Body of pancreas (tissue), 4 donors: ENCODE measurements at regions not wholly inside any gene's neighbourhood (a gene's known extent, or its start where the extent isn't known, plus 50 kb on each side); places are given as distances from the start of the nearest gene placed in this dataset.

ENCODE experiments used
- ATAC-seq: fragments of 150-250 bp; one replicate; pipeline ENCODE4 v1.9.1; 2016
- DNase-seq, 4 donors: peaks; one replicate each; pipeline ENCODE4 v3.0.0-alpha.2; 2019
- H3K27ac ChIP-seq, 4 donors: fragments of 200-600 bp; sonication (generic); 1 replicate in 3 of 4; 2 replicates in 1 of 4; pipeline versions ENCODE4 v1.5.1 to v1.6.1; 2016 to 2019; ENCODE audit warnings: mild to moderate bottlenecking in 1 of 4, mixed read lengths in 1 of 4, moderate library complexity in 1 of 4
- H3K27me3 ChIP-seq, 2 donors: fragments of 200-600 bp; sonication (generic); one replicate each; pipeline ENCODE4 v1.6.0; 2016; ENCODE audit warnings: mild to moderate bottlenecking in 1 of 2
- H3K36me3 ChIP-seq, 2 donors: fragments of 200-600 bp; sonication (generic); replicated peaks in 1 of 2; 2 replicates each; pipeline ENCODE4 v1.5.1; 2016; ENCODE audit warnings: low read depth in 2 of 2; ENCODE audit not compliant: insufficient read depth in 1 of 2
- H3K4me1 ChIP-seq: fragments of 200-600 bp; sonication (generic); one replicate; pipeline ENCODE4 v1.6.0; 2016
- H3K4me3 ChIP-seq, 2 donors: fragments of 200-600 bp; sonication (generic); 1 replicate in 1 of 2; 2 replicates in 1 of 2; pipeline ENCODE4 v1.5.1; 2016 to 2019
- H3K9me3 ChIP-seq, 3 donors: fragments of 200-600 bp; sonication (generic); 1 replicate in 2 of 3; 2 replicates in 1 of 3; pipeline ENCODE4 v1.5.1; 2016
- CTCF ChIP-seq, 7 experiments: fragments of 450-650 bp in 4 of 7; fragments of 200-600 bp in 3 of 7; sonication (generic) in 3 of 7; IDR thresholded peaks; one replicate each; pipeline ENCODE4 v1.5.1; 2016 to 2019; ENCODE audit warnings: antibody characterized with exemption in 7 of 7
- POLR2A ChIP-seq, 3 donors: fragments of 450-650 bp; IDR thresholded peaks; one replicate each; pipeline ENCODE4 v1.6.1; 2016; ENCODE audit warnings: antibody characterized with exemption in 3 of 3, mild to moderate bottlenecking in 2 of 3
- WGBS, 2 donors: methylation state at CpG; one replicate each; pipeline ENCODE4 v1.1.5; 2017; 5-methylcytosine and 5-hydroxymethylcytosine counted together
- intact Hi-C: fragments of 100-400 bp; cut with DNase I; formaldehyde crosslinking; loops from one replicate; pipeline ENCODE4 v1.15.1; 2023

GRCh38 chr17:77898521-77899434, 59.7 kb upstream of the TNRC6C start:
- Histone ChIP-seq H3K27me3 (no peaks in the 10 kb centered on the region), H3K27ac (no peak overlapping the region), H3K4me3 (no peak overlapping the region), H3K4me1 (no peaks in the 10 kb centered on the region), H3K9me3 (no peaks in the 10 kb centered on the region), H3K36me3 (no peaks in the 10 kb centered on the region)
- no peak for TF ChIP-seq CTCF (IDR thresholded peaks at IDR 0.05)
- no peak for TF ChIP-seq POLR2A (IDR thresholded peaks at IDR 0.05)
- ATAC-seq = no peak
- intact Hi-C loops = no loop called here
- DNase-seq = no peak
- 62 to 63% methylated on average over 9 to 18 of the region's 18 CpGs for WGBS, 2 donors

GRCh38 chr17:77899498-77899897, 59.0 kb upstream of the TNRC6C start:
- Histone ChIP-seq H3K4me1 (no peaks in the 10 kb centered on the region), H3K4me3 (no peak overlapping the region), H3K36me3 (no peaks in the 10 kb centered on the region), H3K27me3 (no peaks in the 10 kb centered on the region), H3K27ac (no peak overlapping the region), H3K9me3 (no peaks in the 10 kb centered on the region)
- ATAC-seq = no peak
- WGBS, 2 donors = 58 to 74% methylated on average over 7 of the region's 7 CpGs
- DNase-seq = no peak
- intact Hi-C loops = no loop called here
- no peak for TF ChIP-seq CTCF (IDR thresholded peaks at IDR 0.05)
- TF ChIP-seq POLR2A (IDR thresholded peaks at IDR 0.05) = no peak

- Histone ChIP-seq H3K9me3 (no peaks in the 10 kb centered on the region), H3K4me1 (no peaks in the 10 kb centered on the region), H3K36me3 (no peaks in the 10 kb centered on the region), H3K27me3 (no peaks in the 10 kb centered on the region), H3K27ac (no peak overlapping the region), H3K4me3 (no peak overlapping the region)
- intact Hi-C loops = no loop called here
- ATAC-seq (no peak), DNase-seq (no peak)
- 83 to 86% methylated on average over 1 to 2 of the region's 2 CpGs for WGBS, 2 donors
- no peak for TF ChIP-seq CTCF (IDR thresholded peaks at IDR 0.05)
- no peak for TF ChIP-seq POLR2A (IDR thresholded peaks at IDR 0.05)
These were observed 57.0 kb upstream of the TNRC6C start for GRCh38 chr17:77901481-77901880.

- Histone ChIP-seq H3K27ac (no peak overlapping the region), H3K27me3 (no peaks in the 10 kb centered on the region)
- WGBS, 2 donors = 56 to 57% methylated on average over 7 to 13 of the region's 14 CpGs
These were observed 53.2 kb upstream of the TNRC6C start for GRCh38 chr17:77905266-77905665.

More at GRCh38 chr17:77905266-77905665, 53.2 kb upstream of the TNRC6C start:
- Histone ChIP-seq H3K4me1 (no peaks in the 10 kb centered on the region), H3K4me3 (no peak overlapping the region), H3K36me3 (no peaks in the 10 kb centered on the region), H3K9me3 (no peaks in the 10 kb centered on the region)
- no peak for TF ChIP-seq CTCF (IDR thresholded peaks at IDR 0.05)
- intact Hi-C loops = no loop called here
- DNase-seq (peak in 1 of 4 donors; percentile 3), ATAC-seq (no peak)
